H9 (cell line): ENCODE measurements at regions not wholly inside any gene's neighbourhood (a gene's known extent, or its start where the extent isn't known, plus 50 kb on each side); places are given as distances from the start of the nearest gene placed in this dataset.

ENCODE experiments used
- DNase-seq: peaks from one replicate; pipeline ENCODE4 v3.0.0-alpha.2; 2017
- H2AFZ ChIP-seq: one replicate; pipeline ENCODE4 v1.6.1; 2013; ENCODE audit warnings: mild to moderate bottlenecking, low read length, control low read depth, moderate library complexity
- H2AK5ac ChIP-seq: 2 replicates; pipeline ENCODE4 v1.6.1; 2013; ENCODE audit warnings: low read length, control low read depth, mixed read lengths; ENCODE audit not compliant: insufficient read length
- H2BK120ac ChIP-seq: one replicate; pipeline ENCODE4 v1.6.1; 2013; ENCODE audit warnings: low read depth, mild to moderate bottlenecking, low read length, control low read depth, inconsistent platforms; ENCODE audit not compliant: poor library complexity, severe bottlenecking
- H2BK12ac ChIP-seq: 2 replicates; pipeline ENCODE4 v1.6.1; 2013; ENCODE audit warnings: low read length, control low read depth, mixed read lengths, low read depth; ENCODE audit not compliant: insufficient read length
- H2BK15ac ChIP-seq: 2 replicates; pipeline ENCODE4 v1.6.1; 2013; ENCODE audit warnings: low read depth, low read length, control low read depth
- H2BK20ac ChIP-seq: one replicate; pipeline ENCODE4 v1.6.1; 2013; ENCODE audit warnings: low read depth, mild to moderate bottlenecking, low read length, control low read depth, inconsistent platforms; ENCODE audit not compliant: poor library complexity, severe bottlenecking
- H2BK5ac ChIP-seq: 2 replicates; pipeline ENCODE4 v1.6.1; 2013; ENCODE audit warnings: low read length, control low read depth, mixed read lengths; ENCODE audit not compliant: insufficient read length
- H3K14ac ChIP-seq: 2 replicates; pipeline ENCODE4 v1.6.1; 2013; ENCODE audit warnings: low read length, control low read depth; ENCODE audit not compliant: insufficient read depth
- H3K18ac ChIP-seq: 2 replicates; pipeline ENCODE4 v1.6.1; 2013; ENCODE audit warnings: low read depth, mild to moderate bottlenecking, mixed read lengths, low read length, control low read depth; ENCODE audit not compliant: insufficient read length
- H3K23ac ChIP-seq: 2 replicates; pipeline ENCODE4 v1.6.1; 2013; ENCODE audit warnings: low read length, control low read depth, mixed read lengths, low read depth; ENCODE audit not compliant: insufficient read length
- H3K23me2 ChIP-seq: 2 replicates; pipeline ENCODE4 v1.6.1; 2013; ENCODE audit warnings: low read depth, mild to moderate bottlenecking, mixed read lengths, low read length, control low read depth; ENCODE audit not compliant: insufficient read length, poor library complexity, severe bottlenecking
- H3K27ac ChIP-seq: 2 replicates; pipeline ENCODE4 v1.5.1; 2013; ENCODE audit warnings: low read length, control low read depth, mixed read lengths, low read depth; ENCODE audit not compliant: insufficient read length
- H3K27me3 ChIP-seq: 2 replicates; pipeline ENCODE4 v1.6.1; 2013; ENCODE audit warnings: low read length, control low read depth, inconsistent platforms; ENCODE audit not compliant: insufficient read depth
- H3K4ac ChIP-seq: 2 replicates; pipeline ENCODE4 v1.6.1; 2013; ENCODE audit warnings: low read depth, mild to moderate bottlenecking, control low read depth, inconsistent platforms, low read length, moderate library complexity
- H3K4me1 ChIP-seq: 2 replicates; pipeline ENCODE4 v1.6.1; 2013; ENCODE audit warnings: low read length, control low read depth, inconsistent platforms; ENCODE audit not compliant: insufficient read depth
- H3K4me2 ChIP-seq: 2 replicates; pipeline ENCODE4 v1.6.1; 2013; ENCODE audit warnings: low read length, control low read depth, mixed read lengths; ENCODE audit not compliant: insufficient read length, insufficient read depth
- H3K56ac ChIP-seq: 2 replicates; pipeline ENCODE4 v1.6.1; 2013; ENCODE audit warnings: low read depth, mild to moderate bottlenecking, mixed read lengths, low read length, control low read depth; ENCODE audit not compliant: insufficient read length
- H3K79me1 ChIP-seq: 2 replicates; pipeline ENCODE4 v1.6.1; 2013; ENCODE audit warnings: low read depth, mild to moderate bottlenecking, moderate library complexity, low read length, control low read depth, inconsistent platforms; ENCODE audit not compliant: insufficient read depth, poor library complexity, severe bottlenecking
- H3K79me2 ChIP-seq: 2 replicates; pipeline ENCODE4 v1.6.1; 2013; ENCODE audit warnings: low read length, control low read depth, inconsistent platforms; ENCODE audit not compliant: insufficient read depth
- H3K9ac ChIP-seq: 2 replicates; pipeline ENCODE4 v1.6.1; 2013; ENCODE audit warnings: low read length, control low read depth, mixed read lengths; ENCODE audit not compliant: insufficient read length; ENCODE audit errors: extremely low read depth
- H3K9me3 ChIP-seq: one replicate; pipeline ENCODE4 v1.6.1; 2013; ENCODE audit warnings: low read depth, low read length, inconsistent platforms; ENCODE audit not compliant: control insufficient read depth
- H3T11ph ChIP-seq: one replicate; pipeline ENCODE4 v1.6.1; 2013; ENCODE audit warnings: mild to moderate bottlenecking, low read length, control low read depth, inconsistent platforms
- H4K20me1 ChIP-seq: one replicate; pipeline ENCODE4 v1.6.1; 2013; ENCODE audit not compliant: control insufficient read depth, insufficient read length, insufficient read depth
- H4K5ac ChIP-seq: 2 replicates; pipeline ENCODE4 v1.6.1; 2013; ENCODE audit warnings: low read depth, mild to moderate bottlenecking, mixed read lengths, low read length, control low read depth; ENCODE audit not compliant: insufficient read length
- H4K8ac ChIP-seq: replicated peaks from 2 replicates; pipeline ENCODE4 v1.6.1; 2013; ENCODE audit warnings: low read length, control low read depth, mixed read lengths, low read depth; ENCODE audit not compliant: insufficient read length
- H4K91ac ChIP-seq: 2 replicates; pipeline ENCODE4 v1.6.1; 2013; ENCODE audit warnings: low read depth, mild to moderate bottlenecking, moderate library complexity, mixed read lengths, low read length, control low read depth; ENCODE audit not compliant: insufficient read length
- H3K27ac Mint-ChIP-seq, 3 experiments: 2 replicates in 2 of 3; 3 replicates in 1 of 3; pipeline ENCODE4 v1.8.0; 2020 to 2021; ENCODE audit warnings: mixed read lengths in 3 of 3, mild to moderate bottlenecking in 1 of 3, moderate library complexity in 1 of 3
- H3K27me3 Mint-ChIP-seq: 2 replicates; pipeline ENCODE4 v1.8.0; 2021; ENCODE audit warnings: low read depth, mild to moderate bottlenecking, moderate library complexity, mixed read lengths
- H3K36me3 Mint-ChIP-seq, 3 experiments: 2 replicates in 2 of 3; 3 replicates in 1 of 3; pipeline ENCODE4 v1.8.0; 2020 to 2021; ENCODE audit warnings: low read depth in 3 of 3, mixed read lengths in 3 of 3; ENCODE audit not compliant: insufficient read depth in 1 of 3
- H3K4me1 Mint-ChIP-seq, 2 experiments: 2 replicates each; pipeline ENCODE4 v1.8.0; 2020; ENCODE audit warnings: mixed read lengths in 2 of 2
- H3K4me3 Mint-ChIP-seq, 2 experiments: 2 replicates in 1 of 2; 3 replicates in 1 of 2; pipeline ENCODE4 v1.8.0; 2020 to 2021; ENCODE audit warnings: mild to moderate bottlenecking in 2 of 2, mixed read lengths in 2 of 2, moderate library complexity in 1 of 2
- H3K9me3 Mint-ChIP-seq, 2 experiments: 2 replicates in 1 of 2; 3 replicates in 1 of 2; pipeline ENCODE4 v1.8.0; 2020; ENCODE audit warnings: mild to moderate bottlenecking in 2 of 2, mixed read lengths in 2 of 2, moderate library complexity in 1 of 2
- CTCF ChIP-seq: fragments of 200-600 bp; sonication (generic); conservative IDR thresholded peaks from 3 replicates; pipeline ENCODE4 v1.8.0; 2021; ENCODE audit warnings: antibody characterized with exemption, mild to moderate bottlenecking
- WGBS: extraction: QIAGEN DNeasy Blood & Tissue Kit; methylation state at CpG from one replicate; pipeline ENCODE4 v1.1.7; 2013; ENCODE audit warnings: missing lambda C conversion rate, low lambda C conversion rate, mixed read lengths; ENCODE audit not compliant: insufficient read length; ENCODE audit errors: extremely low coverage; 5-methylcytosine and 5-hydroxymethylcytosine counted together

- H4K8ac ChIP-seq: no peak overlapping the region
- H3K9me3 ChIP-seq: no peaks in the 10 kb centered on the region
- H4K20me1 ChIP-seq: no peaks in the 10 kb centered on the region
- H2BK5ac ChIP-seq: no peak overlapping the region
- no peak overlapping the region for H4K5ac ChIP-seq
- H3K27ac ChIP-seq: no peak overlapping the region
- no peak overlapping the region for H3K4me2 ChIP-seq
- H3K9ac ChIP-seq: no peak overlapping the region
- Mint-ChIP-seq H3K9me3 (no peaks in the 10 kb centered on the region), H3K4me3 (no peak overlapping the region), H3K27ac (no peak overlapping the region; a peak in 1 of 7 replicates), H3K27me3 (no peaks in the 10 kb centered on the region; the same call in 1 of the 2 replicates), H3K36me3 (no peaks in the 10 kb centered on the region), H3K4me1 (peaks cover 19 to 20% of the 10 kb centered on the region in 2 experiments)
- H3K14ac ChIP-seq: no peak overlapping the region
- no CpG with 5 or more reads among the region's 3 CpGs for WGBS
- no peak overlapping the region for H4K91ac ChIP-seq
- H2AFZ ChIP-seq: no peak overlapping the region
- no peak overlapping the region for H3T11ph ChIP-seq
- no peaks in the 10 kb centered on the region for H3K23me2 ChIP-seq
- DNase-seq: no peak
- H2BK20ac ChIP-seq: no peak overlapping the region
- no peaks in the 10 kb centered on the region for H3K79me1 ChIP-seq
- H3K18ac ChIP-seq: no peak overlapping the region
- H2AK5ac ChIP-seq: no peak overlapping the region
- H3K4me1 ChIP-seq: no peaks in the 10 kb centered on the region; the same call in 1 of the 2 replicates
- H3K23ac ChIP-seq: no peak overlapping the region
- no peaks in the 10 kb centered on the region for H3K79me2 ChIP-seq
- no peaks in the 10 kb centered on the region for H3K27me3 ChIP-seq
- H3K56ac ChIP-seq: no peak overlapping the region
- no peak overlapping the region for H2BK15ac ChIP-seq
- TF ChIP-seq CTCF: no peak
- H3K4ac ChIP-seq: no peak overlapping the region
- no peak overlapping the region for H2BK12ac ChIP-seq
- H2BK120ac ChIP-seq: no peak overlapping the region
These were observed 118.0 kb upstream of the NPHP3 start for GRCh38 chr3:132840201-132840700.
